RPMI8226 (cell line): ENCODE measurements at regions not wholly inside any gene's neighbourhood (a gene's known extent, or its start where the extent isn't known, plus 50 kb on each side); places are given as distances from the start of the nearest gene placed in this dataset.

Experiments used
- DNase-seq: peaks from one replicate; pipeline ENCODE4 v3.0.0-alpha.2; 2015

DNA sequence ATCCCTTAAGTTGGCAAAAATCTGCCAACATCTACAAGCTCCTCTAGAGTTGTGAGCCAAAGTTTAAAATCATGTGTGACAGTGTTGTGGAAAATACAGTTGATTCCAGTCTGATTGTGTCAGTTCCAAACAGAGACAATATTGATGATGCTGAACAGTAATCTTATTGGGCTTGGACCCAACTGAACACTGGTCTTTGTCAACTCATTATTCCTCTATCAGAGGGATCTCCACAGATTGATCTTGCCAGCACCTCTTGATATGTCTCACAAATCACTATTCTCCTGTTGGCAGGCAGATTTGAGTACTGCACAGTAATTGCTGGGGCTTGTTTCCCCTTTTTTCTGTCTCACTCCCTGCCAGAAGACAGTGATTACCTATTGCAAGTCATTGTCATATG is 326.6 kb upstream of the DPH6 start:
- DNase-seq, result no peak

GRCh38 chr15:35874260-35874905 is 328.4 kb upstream of the DPH6 start:
- DNase-seq, result no peak

GRCh38 chr15:35876762-35877161 is 330.8 kb upstream of the DPH6 start:
- DNase-seq, result no peak

- no peak for DNase-seq
Measured at GRCh38 chr15:35880896-35881295, 334.9 kb upstream of the DPH6 start.

DNA sequence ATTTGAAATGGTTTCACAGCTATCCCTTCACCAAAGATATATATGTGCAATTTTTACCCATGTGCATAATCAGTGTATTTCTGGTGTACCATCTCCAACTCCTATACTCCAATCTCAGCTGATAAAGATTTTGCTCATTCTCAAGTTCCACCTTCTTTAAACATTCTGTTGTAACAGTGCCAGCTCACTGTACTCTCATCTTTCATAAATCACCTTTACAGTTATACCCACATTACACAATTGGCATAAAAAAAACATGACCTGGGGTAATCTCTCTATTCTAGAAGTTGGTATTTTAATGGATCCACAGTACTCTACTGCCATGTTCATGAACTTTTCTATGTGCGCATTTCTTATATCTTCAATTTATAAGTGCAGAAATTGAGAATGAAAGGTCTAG is 339.9 kb upstream of the DPH6 start:
- no peak for DNase-seq

DNA sequence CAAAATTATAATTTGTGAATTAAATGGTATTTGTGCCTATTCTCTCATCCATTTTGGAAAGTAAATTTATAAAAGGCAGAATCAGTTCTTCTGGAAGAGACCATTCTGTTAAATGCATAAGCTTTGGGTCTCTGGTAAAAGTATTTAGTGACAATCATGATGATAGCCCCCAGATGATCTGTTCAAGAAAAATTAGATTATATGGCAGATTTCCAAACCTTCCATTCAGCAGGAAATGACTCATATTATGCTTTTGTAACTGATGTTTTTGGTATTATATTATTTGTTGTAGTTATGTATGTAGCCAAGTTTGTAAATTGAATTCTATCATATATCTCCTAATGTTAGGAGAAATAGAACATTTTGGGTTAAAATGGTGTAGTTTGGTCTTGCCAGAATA is 340.8 kb upstream of the DPH6 start:
- no peak for DNase-seq

DNA sequence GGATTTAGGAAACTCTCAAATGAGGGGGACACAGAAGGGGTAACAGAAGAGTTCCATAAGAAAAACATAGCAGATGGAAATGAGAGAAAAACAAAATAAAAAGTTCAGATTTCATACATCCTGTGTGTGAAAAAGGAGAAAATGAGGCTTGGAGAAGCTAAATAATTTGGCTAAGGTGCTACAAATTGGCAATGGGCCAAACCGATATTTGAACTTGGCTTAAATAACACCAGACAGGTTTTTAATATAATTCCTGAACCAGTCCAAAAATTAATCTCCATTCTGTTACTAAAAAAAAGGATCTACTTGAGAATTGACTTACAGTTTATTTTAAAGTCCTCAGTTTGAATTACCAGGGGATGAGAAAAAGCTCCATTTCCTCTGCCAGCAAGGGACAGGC is 342.9 kb upstream of the DPH6 start:
- DNase-seq, result no peak

GRCh38 chr15:35907511-35907910 is 361.5 kb upstream of the DPH6 start:
- DNase-seq, result no peak

DNA sequence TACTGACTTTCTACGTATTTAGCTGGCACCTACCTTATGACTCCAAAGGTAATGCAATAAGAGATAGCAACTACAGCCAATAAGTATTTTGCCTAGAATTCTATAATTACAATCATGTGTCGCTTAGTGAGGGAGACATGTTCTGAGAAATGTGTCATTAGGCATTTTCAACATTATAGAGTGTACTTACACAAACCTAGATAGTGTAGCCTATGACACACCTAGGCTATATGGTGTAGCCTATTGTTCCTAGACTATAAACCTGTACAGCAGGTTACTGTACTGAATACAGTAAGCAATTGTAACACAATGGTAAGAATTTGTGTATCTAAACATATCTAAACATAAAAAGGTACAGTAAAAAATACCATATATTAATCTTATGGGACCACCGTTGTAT is 363.4 kb upstream of the DPH6 start:
- DNase-seq, result no peak

DNA sequence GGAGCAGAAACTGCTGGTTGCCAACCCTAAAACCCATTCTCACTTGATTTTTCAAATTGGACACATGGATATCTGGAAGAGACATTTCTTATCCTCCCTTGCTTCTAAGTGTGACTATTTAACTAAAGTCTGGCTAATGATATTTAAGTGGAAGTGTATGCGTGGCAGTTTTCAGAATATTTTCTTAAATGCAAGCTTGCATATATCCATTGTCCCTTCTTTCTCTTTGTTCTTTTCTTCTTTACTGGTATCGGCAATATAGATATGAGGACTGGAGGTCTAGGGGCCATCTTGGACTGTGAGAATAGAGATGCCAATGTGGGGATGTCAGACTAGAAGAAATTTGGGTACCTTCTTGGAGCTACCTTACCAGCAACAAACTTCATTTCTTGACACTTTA is 364.3 kb upstream of the DPH6 start:
- DNase-seq, result no peak

DNA sequence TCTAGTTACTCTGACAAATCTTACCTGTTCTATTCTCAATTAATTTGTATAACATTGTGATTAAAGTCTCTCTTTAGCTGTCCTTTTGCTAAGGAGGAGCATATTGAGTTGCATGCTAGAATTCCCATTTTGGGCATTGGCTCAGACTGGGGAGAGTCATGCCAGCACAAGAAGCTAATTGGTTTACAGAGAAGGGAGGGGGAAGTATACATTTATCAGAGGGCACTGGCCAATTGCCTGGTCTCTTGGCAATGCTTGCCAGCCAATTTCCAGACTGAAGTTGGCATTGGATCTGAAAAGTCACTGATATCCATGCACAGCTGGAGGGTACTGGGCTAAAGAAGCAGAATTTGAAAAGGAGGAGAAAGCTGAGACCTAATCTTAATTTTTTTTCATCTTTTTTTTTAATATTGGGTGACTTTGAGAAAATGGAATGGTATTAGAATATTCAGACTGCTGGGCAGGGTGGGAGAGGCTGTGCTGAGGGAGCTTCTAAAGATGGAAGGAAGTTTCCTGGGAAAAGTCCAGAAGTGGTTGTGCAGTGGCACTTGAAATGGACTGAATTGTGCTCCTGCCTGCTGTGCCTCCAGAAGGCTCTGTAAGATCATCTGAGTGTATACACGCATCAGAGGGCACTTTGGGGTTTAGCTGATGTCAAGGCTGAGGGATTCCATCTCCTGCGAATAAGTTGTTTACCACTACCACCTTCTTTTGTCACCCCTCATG is 365.2 kb upstream of the DPH6 start:
- no peak for DNase-seq

GRCh38 chr15:35912196-35912595 is 366.2 kb upstream of the DPH6 start:
- no peak for DNase-seq

DNA sequence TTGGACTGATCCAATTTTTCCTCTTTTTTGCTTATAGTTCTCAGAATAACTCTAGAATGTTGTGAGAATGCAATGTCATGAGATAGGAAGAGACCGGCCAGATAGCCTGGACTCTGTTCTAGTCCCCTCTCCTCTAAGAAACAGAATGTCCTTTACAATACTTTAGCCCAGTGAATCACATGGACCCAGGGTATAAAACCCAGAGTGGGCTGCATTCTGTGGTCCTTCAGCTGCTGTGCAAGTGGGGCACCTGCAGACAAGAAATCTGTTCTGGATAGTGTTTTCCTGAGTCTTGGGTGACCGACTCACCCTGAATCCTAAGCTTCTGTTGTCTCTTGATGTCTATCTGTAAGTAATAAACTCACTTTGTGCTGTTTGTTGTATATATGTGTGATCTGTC is 368.6 kb upstream of the DPH6 start:
- no peak for DNase-seq

- no peak for DNase-seq
Measured at GRCh38 chr15:35921046-35921445, 375.1 kb upstream of the DPH6 start.

DNA sequence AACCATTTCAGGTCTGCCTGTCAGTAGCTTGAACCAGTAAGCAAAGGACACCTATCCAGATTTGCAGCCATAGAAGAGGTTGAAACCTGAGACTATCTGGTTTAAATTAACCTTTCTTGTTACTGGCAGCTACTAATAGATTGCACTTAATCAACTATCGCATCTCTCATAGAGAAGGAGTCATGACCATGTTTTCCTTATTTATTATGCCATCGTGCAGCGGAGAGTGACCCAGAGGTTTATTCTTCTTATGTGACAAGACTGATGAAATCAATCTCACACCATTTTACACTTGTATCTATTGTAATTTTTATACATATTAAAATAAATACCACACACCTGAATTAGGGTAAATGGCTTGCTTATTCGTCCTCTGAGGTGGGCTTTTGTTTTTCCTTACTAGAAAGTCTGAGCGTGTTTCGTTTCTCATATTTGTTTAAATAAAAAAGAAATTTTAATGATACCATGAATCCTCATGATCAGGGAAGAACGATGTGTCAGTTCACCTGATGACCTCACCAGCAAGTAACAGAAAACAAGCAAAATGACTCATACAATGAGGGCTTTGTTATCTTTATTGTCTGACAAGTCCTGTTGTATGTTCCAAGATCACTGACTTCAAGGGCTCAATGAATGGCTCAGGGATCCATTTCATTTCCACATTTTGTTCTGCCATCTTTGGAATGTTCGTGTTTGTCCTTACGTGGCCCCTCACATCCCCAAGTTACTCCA is 379.5 kb upstream of the DPH6 start:
- DNase-seq, result no peak

DNA sequence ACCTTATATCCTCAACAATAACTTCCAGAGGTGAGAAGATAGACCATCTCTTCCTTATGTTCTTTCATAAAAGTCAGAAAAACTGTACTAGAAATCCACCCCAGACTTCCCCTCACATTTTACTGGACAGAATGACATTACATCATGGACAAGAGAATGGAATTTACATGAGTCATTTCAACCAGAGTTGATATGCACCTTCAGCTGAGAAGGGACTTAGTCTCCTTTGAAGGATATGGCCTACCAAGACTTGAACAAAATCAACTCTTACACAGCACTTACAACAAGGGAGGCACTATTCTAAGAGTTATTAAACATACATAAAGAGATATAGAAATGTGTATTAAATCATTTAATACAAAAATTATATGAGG is 380.0 kb upstream of the DPH6 start:
- no peak for DNase-seq

DNA sequence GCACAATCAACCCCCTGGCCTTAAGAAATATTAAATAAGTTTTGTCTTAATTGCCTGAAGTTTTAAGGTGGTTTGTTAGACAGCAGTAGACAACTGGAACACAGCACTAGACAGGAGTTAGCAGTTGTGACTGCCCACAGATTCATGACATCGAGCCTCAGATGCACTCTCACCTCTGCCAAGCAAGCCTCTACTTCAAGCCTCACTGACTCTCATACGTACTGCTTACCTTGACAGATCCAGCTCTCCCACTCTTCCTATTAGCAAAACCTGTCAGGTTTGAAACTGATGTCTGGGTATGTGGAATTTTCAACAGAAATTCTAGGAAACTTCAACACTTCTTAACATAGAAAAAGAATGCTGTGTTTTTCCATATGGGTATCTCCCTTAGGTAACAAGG is 382.9 kb upstream of the DPH6 start:
- no peak for DNase-seq

GRCh38 chr15:35929740-35930444 is 383.9 kb upstream of the DPH6 start:
- DNase-seq, result no peak

- DNase-seq, result no peak
Measured at GRCh38 chr15:35931799-35932341, 385.9 kb upstream of the DPH6 start.

DNA sequence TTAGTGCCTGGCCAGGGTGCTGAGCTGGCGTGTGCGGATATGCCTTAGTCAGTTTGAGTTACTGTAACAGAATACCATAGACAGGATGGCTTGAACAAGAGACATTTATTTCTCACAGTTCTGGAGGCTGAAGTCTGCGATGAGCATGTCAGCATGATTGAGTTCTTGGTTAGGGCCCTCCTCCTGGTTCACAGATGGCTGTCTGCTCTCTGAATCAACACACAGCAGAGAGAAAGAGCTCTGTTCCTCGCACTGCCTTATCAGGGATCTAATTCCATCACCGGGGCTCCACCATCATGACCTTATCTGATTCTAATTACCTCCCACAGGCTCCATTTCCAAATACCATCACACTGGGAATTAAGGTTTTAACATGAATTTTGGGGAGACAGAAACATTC is 386.6 kb upstream of the DPH6 start:
- DNase-seq, result no peak

GRCh38 chr15:35933531-35933930 is 387.6 kb upstream of the DPH6 start:
- no peak for DNase-seq

- DNase-seq, result no peak
Measured at GRCh38 chr15:35934383-35935049, 388.6 kb upstream of the DPH6 start.

GRCh38 chr15:35936284-35936683 is 390.3 kb upstream of the DPH6 start:
- no peak for DNase-seq
